HG03175 (cell line): ENCODE measurements at regions not wholly inside any gene's neighbourhood (a gene's known extent, or its start where the extent isn't known, plus 50 kb on each side); places are given as distances from the start of the nearest gene placed in this dataset.

Experiments
- ATAC-seq: cut with Tn5 transposase; IDR thresholded peaks from one replicate; pipeline ENCODE4 v1.9.1; 2021; ENCODE audit warnings: mild to moderate bottlenecking, moderate library complexity; ENCODE audit not compliant: unreplicated experiment

- no peak for ATAC-seq
These were observed 1333.9 kb downstream of the PCDH18 start for GRCh38 chr4:136198358-136198757.

GRCh38 chr4:136194962-136195361 lies 1337.3 kb downstream of the PCDH18 start:
- no peak for ATAC-seq

- no peak for ATAC-seq
These were observed 1345.6 kb downstream of the PCDH18 start for GRCh38 chr4:136186650-136187049.

GRCh38 chr4:136183513-136183912 lies 1348.8 kb downstream of the PCDH18 start:
- no peak for ATAC-seq

- no peak for ATAC-seq
These were observed 1375.3 kb downstream of the PCDH18 start for GRCh38 chr4:136156947-136157346.

GRCh38 chr4:136150046-136150445 lies 1382.2 kb downstream of the PCDH18 start:
- no peak for ATAC-seq

GRCh38 chr4:136136601-136137000 lies 1395.7 kb downstream of the PCDH18 start:
- no peak for ATAC-seq

- no peak for ATAC-seq
These were observed 1408.0 kb downstream of the PCDH18 start for GRCh38 chr4:136124251-136124745.

GRCh38 chr4:136121426-136121825 lies 1410.9 kb downstream of the PCDH18 start:
- ATAC-seq = no peak

- no peak for ATAC-seq
These were observed 1418.4 kb downstream of the PCDH18 start for GRCh38 chr4:136113921-136114320.

- ATAC-seq = no peak
These were observed 1420.2 kb downstream of the PCDH18 start for GRCh38 chr4:136112116-136112515.

- no peak for ATAC-seq
These were observed 1425.5 kb downstream of the PCDH18 start for GRCh38 chr4:136106753-136107152.

GRCh38 chr4:136103616-136104015 lies 1428.7 kb downstream of the PCDH18 start:
- no peak for ATAC-seq

- ATAC-seq = no peak
These were observed 1434.6 kb downstream of the PCDH18 start for GRCh38 chr4:136097676-136098075.

GRCh38 chr4:136088211-136088867 lies 1444.0 kb downstream of the PCDH18 start:
- no peak for ATAC-seq

GRCh38 chr4:136078976-136079375 lies 1453.3 kb downstream of the PCDH18 start:
- no peak for ATAC-seq

GRCh38 chr4:136056748-136057147 lies 1475.5 kb downstream of the PCDH18 start:
- ATAC-seq = no peak

- ATAC-seq = no peak
These were observed 1476.9 kb downstream of the PCDH18 start for GRCh38 chr4:136055360-136055759.

- ATAC-seq = no peak
These were observed 1495.5 kb downstream of the PCDH18 start for GRCh38 chr4:136036744-136037143.

- no peak for ATAC-seq
These were observed 1499.9 kb downstream of the PCDH18 start for GRCh38 chr4:136032391-136032790.

- no peak for ATAC-seq
These were observed 1506.8 kb downstream of the PCDH18 start for GRCh38 chr4:136025540-136025939.

GRCh38 chr4:136017556-136017955 lies 1514.7 kb downstream of the PCDH18 start:
- ATAC-seq = no peak

GRCh38 chr4:136012220-136012619 lies 1520.1 kb downstream of the PCDH18 start:
- no peak for ATAC-seq
